ENCODE measurements at regions not wholly inside any gene's neighbourhood (a gene's known extent, or its start where the extent isn't known, plus 50 kb on each side); places are given as distances from the start of the nearest gene placed in this dataset.
"Not testable (repeated sequence)": the region's sequence is repeated elsewhere in the genome, so short reads cannot be mapped to it uniquely, and the experiment has no call there.

GRCh38 chr20:52361650-52362049, 170.1 kb upstream of the ZFP64 start:
- no peak for DNase-seq

- DNase-seq = no peak
Observed at GRCh38 chr20:52349806-52350205, 158.2 kb upstream of the ZFP64 start.

DNA sequence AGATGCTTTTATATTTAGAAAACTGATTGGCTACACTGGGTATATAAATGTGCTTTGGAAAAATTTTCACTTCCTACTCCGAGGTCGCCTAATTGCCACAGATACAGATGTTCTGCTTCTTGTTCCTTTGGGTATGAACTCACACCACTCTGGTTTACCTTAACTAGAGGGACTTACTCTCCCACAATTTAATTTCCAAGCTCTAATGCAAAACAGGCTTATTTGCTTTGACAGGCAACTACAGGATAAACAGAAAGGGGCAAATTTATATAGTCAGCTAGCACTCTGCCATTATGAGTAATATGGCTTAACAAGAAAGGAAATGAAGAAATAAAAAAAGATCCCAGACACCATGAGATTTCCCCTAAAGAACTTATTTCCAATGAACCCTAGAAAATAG, 156.9 kb upstream of the ZFP64 start:
- no peak for DNase-seq

DNA sequence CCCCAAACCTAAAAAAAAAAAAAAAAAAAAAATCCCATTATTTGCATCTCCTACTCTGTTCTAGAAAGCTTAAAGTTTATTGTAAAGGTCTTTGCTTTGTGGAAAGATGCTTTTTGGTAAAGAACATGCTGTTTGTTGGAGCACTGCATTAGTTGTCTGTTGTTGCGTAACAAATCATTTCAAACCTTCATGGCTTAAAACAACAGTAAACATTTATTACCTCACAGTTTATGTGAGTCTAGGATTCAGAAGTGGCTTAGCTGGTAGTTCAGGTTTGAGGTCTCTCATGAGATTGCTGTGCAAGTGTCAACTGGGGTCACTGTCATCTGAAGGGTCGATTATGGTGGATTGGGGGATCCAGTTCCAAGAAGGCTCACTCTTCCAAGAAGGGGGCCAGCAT, 155.2 kb upstream of the ZFP64 start:
- DNase-seq = no peak

DNA sequence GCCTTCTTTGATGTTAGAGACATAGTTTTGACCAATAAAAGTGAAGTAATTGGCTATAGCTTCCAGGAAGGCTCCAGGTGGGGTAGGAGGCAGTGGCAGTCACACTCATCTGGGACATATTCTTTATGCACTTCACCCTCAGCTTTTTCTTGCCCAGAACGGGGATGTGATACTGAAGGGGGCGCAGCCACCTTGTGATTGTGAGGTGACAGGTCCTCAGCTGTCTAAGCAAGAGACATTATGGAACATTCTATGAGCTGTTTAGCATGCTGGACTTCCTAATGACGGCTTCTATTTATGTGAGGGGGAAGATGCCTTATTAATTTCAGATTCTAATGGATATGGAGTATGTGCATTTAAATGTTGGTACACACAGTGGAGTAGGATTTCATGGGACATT, 151.3 kb upstream of the ZFP64 start:
- no peak for DNase-seq

- no peak for DNase-seq
Observed at GRCh38 chr20:52340036-52340634, 148.6 kb upstream of the ZFP64 start.

- DNase-seq = no peak
Observed at GRCh38 chr20:52332649-52333250, 141.2 kb upstream of the ZFP64 start.

GRCh38 chr20:52332230-52332629, 140.7 kb upstream of the ZFP64 start:
- DNase-seq = no peak

GRCh38 chr20:52331655-52332054, 140.1 kb upstream of the ZFP64 start:
- DNase-seq = no peak

GRCh38 chr20:52321396-52321795, 129.8 kb upstream of the ZFP64 start:
- DNase-seq = no peak

- no peak for DNase-seq
Observed at GRCh38 chr20:52318651-52319050, 127.1 kb upstream of the ZFP64 start.

GRCh38 chr20:52313341-52313963, 121.9 kb upstream of the ZFP64 start:
- no peak for DNase-seq

GRCh38 chr20:52312132-52312729, 120.7 kb upstream of the ZFP64 start:
- peak; percentile 24 to 39 for DNase-seq

GRCh38 chr20:52311209-52311794, 119.7 kb upstream of the ZFP64 start:
- no peak for DNase-seq

GRCh38 chr20:52309181-52309580, 117.6 kb upstream of the ZFP64 start:
- no peak for DNase-seq

DNA sequence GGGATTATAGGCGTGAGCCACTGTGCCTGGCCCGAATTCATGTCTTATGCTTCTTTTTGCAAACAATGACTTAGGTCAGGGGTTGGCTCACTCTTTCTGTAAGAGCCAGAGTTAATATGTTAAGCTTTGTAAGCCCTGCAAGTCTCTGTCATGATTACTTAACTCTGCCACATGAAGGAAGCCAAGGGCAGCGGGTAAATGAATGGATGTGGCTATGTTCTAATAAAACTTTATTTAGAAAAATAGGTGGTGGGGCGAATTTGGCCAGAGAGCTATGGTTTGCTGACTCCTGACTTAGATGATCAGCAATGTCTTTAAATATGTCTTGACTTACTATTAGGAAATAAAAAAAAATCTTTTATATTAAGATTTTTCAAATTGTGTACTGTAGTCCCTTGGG, 114.9 kb upstream of the ZFP64 start:
- no peak for DNase-seq

GRCh38 chr20:52305858-52306257, 114.3 kb upstream of the ZFP64 start:
- DNase-seq = peak; percentile 15 to 18

DNA sequence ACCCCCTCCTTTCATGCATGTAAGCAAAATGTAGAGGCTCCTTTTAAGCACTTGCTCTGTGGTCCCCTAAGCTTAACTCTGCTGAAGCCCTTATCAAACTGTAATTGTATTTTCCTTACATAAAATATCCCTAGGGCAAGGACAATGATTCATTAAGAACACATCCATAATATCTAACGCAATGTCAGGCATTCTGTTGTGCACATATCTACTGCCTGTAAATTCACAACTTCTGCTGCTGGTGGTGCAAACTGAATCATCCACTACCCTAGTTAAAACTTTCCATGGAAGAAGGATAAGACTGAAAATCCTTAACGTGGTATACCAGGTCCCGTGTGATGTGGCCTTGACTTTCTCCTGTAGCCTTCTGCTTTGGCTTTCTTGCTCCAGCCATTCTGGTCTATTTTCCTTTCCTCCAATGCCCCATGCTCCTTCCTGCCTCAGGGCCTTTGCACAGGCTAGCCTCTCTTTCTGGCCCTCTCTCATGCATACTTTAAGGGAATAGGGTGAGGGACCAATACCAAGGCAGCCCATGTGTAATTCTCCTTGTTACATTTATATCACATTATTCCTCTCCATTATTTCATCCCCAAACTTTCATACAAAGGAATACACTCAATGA, 113.6 kb upstream of the ZFP64 start:
- no peak for DNase-seq

- DNase-seq = peak; percentile 12 to 44
Observed at GRCh38 chr20:52303281-52303950, 111.8 kb upstream of the ZFP64 start.

GRCh38 chr20:52302736-52303135, 111.2 kb upstream of the ZFP64 start:
- no peak for DNase-seq

DNA sequence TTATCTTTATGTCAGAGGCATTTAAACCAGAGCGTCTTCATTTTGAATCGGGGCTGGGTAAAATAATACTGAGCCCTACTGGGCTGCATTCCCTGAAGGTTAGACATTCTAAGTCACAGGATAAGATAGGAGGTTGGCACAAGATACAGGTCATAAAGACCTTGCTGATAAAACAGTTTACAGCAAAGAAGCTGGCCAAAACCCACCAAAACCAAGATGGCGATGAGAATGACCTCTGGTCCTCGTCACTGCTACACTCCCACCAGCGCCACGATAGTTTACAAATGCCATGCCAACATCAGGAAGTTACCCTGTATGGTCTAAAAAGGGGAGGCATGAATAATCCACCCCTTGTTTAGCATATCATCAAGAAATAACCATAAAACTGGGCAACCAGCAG, 110.5 kb upstream of the ZFP64 start:
- not testable (repeated sequence) for DNase-seq

GRCh38 chr20:52295556-52295955, 104.0 kb upstream of the ZFP64 start:
- DNase-seq = no peak

- DNase-seq = no peak
Observed at GRCh38 chr20:52294106-52294628, 102.6 kb upstream of the ZFP64 start.
